Trophoblast cell (in vitro differentiated cells and primary cell): ENCODE measurements at regions not wholly inside any gene's neighbourhood (a gene's known extent, or its start where the extent isn't known, plus 50 kb on each side); places are given as distances from the start of the nearest gene placed in this dataset.

ENCODE experiments used
- DNase-seq, 2 donors: peaks; one replicate each; pipeline ENCODE4 v3.0.0-alpha.2; 2016
- H2AFZ ChIP-seq: 2 replicates; pipeline ENCODE4 v1.6.1; 2013; ENCODE audit warnings: low read length, moderate library complexity, mild to moderate bottlenecking; ENCODE audit not compliant: insufficient read depth, poor library complexity
- H2AK5ac ChIP-seq: 2 replicates; pipeline ENCODE4 v1.6.1; 2013; ENCODE audit warnings: mild to moderate bottlenecking, low read length
- H2BK120ac ChIP-seq: 2 replicates; pipeline ENCODE4 v1.6.1; 2013; ENCODE audit warnings: low read length, mild to moderate bottlenecking, moderate library complexity; ENCODE audit not compliant: insufficient read depth, poor library complexity
- H2BK12ac ChIP-seq: 2 replicates; pipeline ENCODE4 v1.6.1; 2013; ENCODE audit warnings: mild to moderate bottlenecking, low read length, moderate library complexity
- H2BK5ac ChIP-seq: 2 replicates; pipeline ENCODE4 v1.6.1; 2013; ENCODE audit warnings: low read length, low read depth, moderate library complexity, mild to moderate bottlenecking; ENCODE audit not compliant: poor library complexity
- H3K14ac ChIP-seq: 2 replicates; pipeline ENCODE4 v1.6.1; 2013; ENCODE audit warnings: mild to moderate bottlenecking, low read length
- H3K18ac ChIP-seq: 2 replicates; pipeline ENCODE4 v1.6.1; 2013; ENCODE audit warnings: mild to moderate bottlenecking, low read length
- H3K23ac ChIP-seq: 2 replicates; pipeline ENCODE4 v1.6.1; 2013; ENCODE audit warnings: low read length
- H3K27ac ChIP-seq: 2 replicates; pipeline ENCODE4 v1.5.1; 2013; ENCODE audit warnings: low read depth, mild to moderate bottlenecking, inconsistent platforms, low read length, moderate library complexity
- H3K27me3 ChIP-seq: 2 replicates; pipeline ENCODE4 v1.6.1; 2013; ENCODE audit warnings: inconsistent platforms, mild to moderate bottlenecking, low read length, moderate library complexity; ENCODE audit not compliant: insufficient read depth
- H3K36me3 ChIP-seq, 2 experiments: 1 replicate in 1 of 2; 2 replicates in 1 of 2; pipeline ENCODE4 v1.6.1; 2013; ENCODE audit warnings: low read length in 2 of 2, mild to moderate bottlenecking in 2 of 2, moderate library complexity in 1 of 2; ENCODE audit not compliant: insufficient read depth in 2 of 2, control insufficient read depth in 1 of 2
- H3K4ac ChIP-seq: 2 replicates; pipeline ENCODE4 v1.6.1; 2013; ENCODE audit warnings: low read depth, mild to moderate bottlenecking, low read length, moderate library complexity
- H3K4me1 ChIP-seq, 2 experiments: 1 replicate in 1 of 2; 2 replicates in 1 of 2; pipeline ENCODE4 v1.6.1; 2013; ENCODE audit warnings: low read length in 2 of 2, mild to moderate bottlenecking in 2 of 2, moderate library complexity in 1 of 2; ENCODE audit not compliant: insufficient read depth in 2 of 2, control insufficient read depth in 1 of 2
- H3K4me2 ChIP-seq: 2 replicates; pipeline ENCODE4 v1.6.1; 2013; ENCODE audit warnings: inconsistent platforms, mild to moderate bottlenecking, low read length, moderate library complexity
- H3K4me3 ChIP-seq: 2 replicates; pipeline ENCODE4 v1.5.1; 2013; ENCODE audit warnings: mild to moderate bottlenecking, low read depth, low read length, inconsistent platforms
- H3K79me1 ChIP-seq: one replicate; pipeline ENCODE4 v1.6.1; 2013; ENCODE audit warnings: low read length
- H3K79me2 ChIP-seq: 2 replicates; pipeline ENCODE4 v1.6.1; 2013; ENCODE audit warnings: low read length, mild to moderate bottlenecking; ENCODE audit not compliant: control insufficient read depth, insufficient read depth, poor library complexity
- H3K9ac ChIP-seq: 2 replicates; pipeline ENCODE4 v1.6.1; 2013; ENCODE audit warnings: mild to moderate bottlenecking, low read length
- H3K9me3 ChIP-seq: 2 replicates; pipeline ENCODE4 v1.6.1; 2013; ENCODE audit warnings: low read depth, mild to moderate bottlenecking, control low read depth, inconsistent platforms, low read length; ENCODE audit not compliant: insufficient read depth
- H4K12ac ChIP-seq: 2 replicates; pipeline ENCODE4 v1.6.1; 2013; ENCODE audit warnings: low read depth, mild to moderate bottlenecking, low read length, moderate library complexity
- H4K8ac ChIP-seq: 2 replicates; pipeline ENCODE4 v1.6.1; 2013; ENCODE audit warnings: low read depth, mild to moderate bottlenecking, low read length, moderate library complexity
- H4K91ac ChIP-seq: one replicate; pipeline ENCODE4 v1.6.1; 2013; ENCODE audit warnings: low read depth, mild to moderate bottlenecking, low read length, moderate library complexity
- WGBS: extraction: QIAGEN DNeasy Blood & Tissue Kit; methylation state at CpG from one replicate; pipeline ENCODE4 v1.1.7; 2013; ENCODE audit warnings: missing lambda C conversion rate; ENCODE audit not compliant: insufficient read length, insufficient coverage; ENCODE audit errors: extremely low coverage; 5-methylcytosine and 5-hydroxymethylcytosine counted together

- Histone ChIP-seq H4K12ac (no peak overlapping the region), H3K4ac (no peak overlapping the region)
Measured at GRCh38 chr5:96067251-96067650, 105.6 kb upstream of the ELL2 start.

GRCh38 chr5:96066386-96066719 is 104.7 kb upstream of the ELL2 start:
- H2BK12ac ChIP-seq: no peak overlapping the region
- no peak for DNase-seq
- no peak overlapping the region for H3K18ac ChIP-seq
- no peak overlapping the region for H3K23ac ChIP-seq
- H2BK120ac ChIP-seq: no peak overlapping the region
- no peak overlapping the region for H2AK5ac ChIP-seq
- H3K4me2 ChIP-seq: no peak overlapping the region
- H3K9me3 ChIP-seq: no peaks in the 10 kb centered on the region
- H4K91ac ChIP-seq: no peak overlapping the region
- H3K14ac ChIP-seq: no peak overlapping the region
- no peaks in the 10 kb centered on the region for H3K79me2 ChIP-seq
- no CpG with 5 or more reads among the region's 1 CpG for WGBS
- no peaks in the 10 kb centered on the region for H3K79me1 ChIP-seq
- no peak overlapping the region for H3K4ac ChIP-seq
- H4K12ac ChIP-seq: no peak overlapping the region
- H2BK5ac ChIP-seq: no peak overlapping the region
- H4K8ac ChIP-seq: no peak overlapping the region
- H3K9ac ChIP-seq: no peak overlapping the region
- H2AFZ ChIP-seq: no peak overlapping the region
- no peak overlapping the region for H3K27ac ChIP-seq
- no peaks in the 10 kb centered on the region for H3K36me3 ChIP-seq
- no peak overlapping the region for H3K4me3 ChIP-seq
- H3K4me1 ChIP-seq: peaks cover 5 to 10% of the 10 kb centered on the region in 2 experiments
- H3K27me3 ChIP-seq: no peaks in the 10 kb centered on the region

More at GRCh38 chr5:96067251-96067650, 105.6 kb upstream of the ELL2 start:
- no peak overlapping the region for H3K23ac ChIP-seq
- H4K91ac ChIP-seq: no peak overlapping the region
- H3K4me1 ChIP-seq: peaks cover 5 to 10% of the 10 kb centered on the region in 2 experiments
- no peak overlapping the region for H2BK120ac ChIP-seq
- H3K4me3 ChIP-seq: no peak overlapping the region
- no CpG with 5 or more reads among the region's 1 CpG for WGBS
- H3K27ac ChIP-seq: no peak overlapping the region
- no peak overlapping the region for H3K18ac ChIP-seq
- H2BK5ac ChIP-seq: no peak overlapping the region
- no peaks in the 10 kb centered on the region for H3K36me3 ChIP-seq
- no peak overlapping the region for H4K8ac ChIP-seq
- no peaks in the 10 kb centered on the region for H3K79me1 ChIP-seq
- no peak overlapping the region for H3K9ac ChIP-seq
- no peaks in the 10 kb centered on the region for H3K9me3 ChIP-seq
- no peak for DNase-seq
- no peak overlapping the region for H2BK12ac ChIP-seq
- H3K79me2 ChIP-seq: no peaks in the 10 kb centered on the region
- no peak overlapping the region for H2AK5ac ChIP-seq
- no peak overlapping the region for H3K14ac ChIP-seq
- H3K27me3 ChIP-seq: no peaks in the 10 kb centered on the region
- H3K4me2 ChIP-seq: no peak overlapping the region
- no peak overlapping the region for H2AFZ ChIP-seq

GRCh38 chr5:96065685-96066385 is 104.2 kb upstream of the ELL2 start:
- Histone ChIP-seq H3K14ac (no peak overlapping the region), H3K4ac (no peak overlapping the region), H2BK12ac (no peak overlapping the region), H2BK120ac (no peak overlapping the region), H4K8ac (no peak overlapping the region), H3K36me3 (no peaks in the 10 kb centered on the region), H3K9ac (no peak overlapping the region), H2AFZ (no peak overlapping the region), H3K79me2 (no peaks in the 10 kb centered on the region), H3K4me3 (no peak overlapping the region), H2BK5ac (no peak overlapping the region), H3K4me1 (peaks cover 5 to 7% of the 10 kb centered on the region in 2 experiments), H3K79me1 (no peaks in the 10 kb centered on the region), H3K27me3 (no peaks in the 10 kb centered on the region), H2AK5ac (no peak overlapping the region), H3K9me3 (no peaks in the 10 kb centered on the region), H3K27ac (no peak overlapping the region), H3K23ac (no peak overlapping the region), H4K91ac (no peak overlapping the region), H4K12ac (no peak overlapping the region), H3K18ac (no peak overlapping the region), H3K4me2 (no peak overlapping the region)
- no peak for DNase-seq

GRCh38 chr5:96064877-96065276 is 103.2 kb upstream of the ELL2 start:
- Histone ChIP-seq H3K14ac (no peak overlapping the region), H3K79me1 (no peaks in the 10 kb centered on the region), H3K18ac (no peak overlapping the region), H3K36me3 (no peaks in the 10 kb centered on the region), H3K79me2 (no peaks in the 10 kb centered on the region), H2BK120ac (no peak overlapping the region), H4K91ac (no peak overlapping the region), H3K9ac (no peak overlapping the region), H3K4me2 (no peak overlapping the region), H3K23ac (no peak overlapping the region), H2BK5ac (no peak overlapping the region), H3K9me3 (no peaks in the 10 kb centered on the region), H4K12ac (no peak overlapping the region), H2AFZ (no peak overlapping the region), H3K27ac (no peak overlapping the region), H3K4me3 (no peak overlapping the region), H3K27me3 (no peaks in the 10 kb centered on the region), H3K4me1 (peaks cover 5 to 6% of the 10 kb centered on the region in 2 experiments), H2BK12ac (no peak overlapping the region), H2AK5ac (no peak overlapping the region), H4K8ac (no peak overlapping the region), H3K4ac (no peak overlapping the region)
- no CpG with 5 or more reads among the region's 2 CpGs for WGBS
- no peak for DNase-seq
